KBM-7 (cell line): ENCODE measurements at regions not wholly inside any gene's neighbourhood (a gene's known extent, or its start where the extent isn't known, plus 50 kb on each side); places are given as distances from the start of the nearest gene placed in this dataset.

Experiments used
- DNase-seq: peaks from one replicate; pipeline ENCODE4 v3.0.0-alpha.2; 2015
- in situ Hi-C: fragments of 300-500 bp; cut with MboI; formaldehyde crosslinking; loops from 2 replicates; pipeline ENCODE4 v1.14.3; 2020; ENCODE audit warnings: low sequenced_read_pairs, low pct_unique_long_range_greater_than_20kb, mixed read lengths

DNA sequence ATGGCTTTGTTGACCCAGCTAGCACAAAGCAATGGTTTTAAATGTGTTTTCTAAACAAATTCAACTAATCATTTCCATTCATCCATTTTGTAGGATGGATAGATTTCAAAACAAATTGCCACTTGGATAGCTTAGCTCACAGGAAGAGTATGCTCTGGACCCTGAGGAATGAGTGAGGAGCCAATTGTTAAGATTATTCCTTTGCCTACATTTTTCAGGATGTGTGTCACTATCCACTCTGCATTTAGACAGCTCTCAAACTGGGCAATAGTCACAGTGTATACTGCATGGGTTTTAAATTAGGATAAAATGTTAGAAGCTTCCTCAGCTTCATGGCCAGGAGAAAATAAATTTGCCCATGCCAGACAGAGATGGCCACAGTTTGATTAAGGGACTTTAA is 605.6 kb upstream of the TEX47 start:
- in situ Hi-C loops: no loop called here
- DNase-seq: no peak

DNA sequence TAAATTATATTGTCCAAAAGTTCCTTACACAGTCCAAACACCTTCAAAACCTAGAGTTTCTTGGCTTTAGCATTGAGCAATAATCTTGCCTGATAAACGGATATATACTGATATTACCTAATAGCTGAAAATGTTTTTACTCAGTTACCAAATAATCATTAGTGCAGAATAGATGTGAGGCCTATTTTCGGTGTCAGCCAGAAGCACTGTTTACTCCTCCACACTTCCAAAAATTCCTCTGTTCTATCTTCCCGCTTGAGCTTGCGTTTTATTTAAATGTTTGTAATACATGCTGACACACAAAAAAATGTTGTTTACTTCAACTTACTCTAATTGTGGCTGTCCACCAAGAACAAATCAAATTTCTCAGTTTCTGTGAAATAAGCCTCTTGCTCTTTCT is 606.2 kb upstream of the TEX47 start:
- DNase-seq: no peak
- in situ Hi-C loops: no loop called here

GRCh38 chr7:89451911-89452310 is 656.4 kb upstream of the TEX47 start:
- no peak for DNase-seq
- in situ Hi-C loops: no loop called here

DNA sequence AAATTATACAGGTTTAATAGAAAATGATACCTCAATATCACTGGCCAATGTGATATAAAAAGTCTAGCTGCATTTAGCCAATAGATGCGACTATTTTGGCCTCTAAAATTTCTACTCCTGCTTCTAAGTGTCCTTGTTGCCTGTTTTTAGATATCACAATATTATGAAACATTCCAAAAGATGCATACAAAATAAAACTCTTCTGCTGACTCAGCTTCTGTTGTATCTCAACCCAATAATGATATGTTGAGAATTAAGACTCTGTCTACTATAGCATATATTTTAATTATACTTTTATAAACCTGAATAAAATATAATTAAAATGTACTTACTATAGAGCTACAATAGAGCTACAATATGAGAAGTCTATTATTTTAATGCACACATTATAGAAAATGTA is 661.0 kb upstream of the TEX47 start:
- in situ Hi-C loops: no loop called here
- no peak for DNase-seq

DNA sequence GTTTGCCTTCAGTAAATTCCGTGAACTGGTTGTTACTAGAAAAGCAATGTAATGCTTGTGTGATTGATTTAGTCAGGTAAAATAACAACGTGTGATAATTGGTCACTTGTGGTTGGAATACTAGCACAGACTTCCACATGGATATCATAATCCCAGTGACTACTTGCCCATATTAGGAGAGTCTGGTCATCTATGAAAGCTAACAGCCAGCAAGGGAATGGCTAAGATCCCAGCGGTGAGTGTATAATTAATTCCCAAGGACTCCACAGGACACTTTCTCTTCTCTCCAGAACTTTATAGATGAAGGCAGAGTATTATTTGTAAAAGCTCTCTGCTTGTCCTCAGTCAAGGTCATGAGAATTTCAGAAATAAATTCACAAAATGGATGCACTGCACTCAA is 662.6 kb upstream of the TEX47 start:
- no peak for DNase-seq
- in situ Hi-C loops: no loop called here

DNA sequence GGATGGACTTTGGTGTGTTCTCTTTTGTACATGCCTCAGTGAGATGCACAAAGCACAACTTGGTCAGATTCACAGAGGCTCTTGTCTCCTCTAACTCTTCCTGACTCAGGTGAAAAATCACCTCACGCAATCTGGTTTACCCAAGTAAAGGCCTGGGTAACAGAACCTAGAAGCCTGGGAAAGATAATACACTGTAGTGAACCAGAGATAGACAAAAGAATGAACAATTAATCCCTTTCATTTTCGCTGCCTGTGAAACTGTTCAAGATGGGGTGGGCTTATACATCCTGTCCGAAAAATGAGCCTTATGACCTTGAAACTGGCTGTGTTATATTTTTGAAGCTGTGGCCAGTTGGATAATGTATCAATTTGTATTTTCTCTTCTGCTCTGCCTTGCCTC is 678.9 kb upstream of the TEX47 start:
- DNase-seq: no peak
- in situ Hi-C loops: no loop called here

DNA sequence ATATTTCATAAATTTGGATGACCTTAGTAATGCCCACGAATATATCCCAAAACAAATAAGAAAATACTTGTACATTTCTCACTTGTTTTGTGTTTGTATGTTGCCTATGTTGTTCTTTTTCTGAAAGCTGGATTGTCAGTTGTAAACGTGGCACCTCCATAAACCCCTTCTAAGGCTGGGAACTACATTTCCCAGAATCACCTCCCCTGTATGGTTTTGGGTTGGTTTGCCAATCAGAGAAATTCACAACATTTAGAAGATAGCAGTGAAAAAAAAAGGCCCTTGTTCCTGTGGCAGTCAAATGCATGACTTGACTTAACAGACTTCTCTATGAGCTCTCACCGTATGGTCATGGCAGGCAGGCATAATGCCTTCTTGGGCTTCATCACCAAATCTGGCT is 676.3 kb upstream of the STEAP1 start:
- no peak for DNase-seq
- in situ Hi-C loops: no loop called here

- in situ Hi-C loops: no loop called here
Measured at GRCh38 chr7:89495704-89496103, 658.6 kb upstream of the STEAP1 start.

DNA sequence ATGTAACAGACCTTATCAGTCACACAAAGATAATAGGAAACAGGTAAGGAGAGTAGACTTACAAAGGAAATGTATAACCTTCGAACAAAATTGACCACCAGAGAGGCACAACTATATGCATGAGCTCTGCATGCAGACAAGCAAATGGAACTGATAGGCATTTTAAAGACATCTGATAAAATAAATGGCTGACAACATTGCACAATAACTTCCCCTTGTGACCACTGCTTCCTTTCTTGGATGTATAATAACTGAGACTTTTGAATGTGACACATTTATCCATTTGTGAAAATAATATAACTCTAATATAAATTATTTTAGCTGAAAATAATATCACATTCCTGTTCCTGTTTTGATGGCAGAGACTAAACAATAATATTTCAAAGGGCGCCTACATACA is 654.2 kb upstream of the STEAP1 start:
- DNase-seq: no peak
- in situ Hi-C loops: no loop called here

More at GRCh38 chr7:89495704-89496103, 658.6 kb upstream of the STEAP1 start:
- DNase-seq: no peak

- in situ Hi-C loops: no loop called here
- no peak for DNase-seq
Measured at GRCh38 chr7:89503281-89503680, 651.0 kb upstream of the STEAP1 start.

DNA sequence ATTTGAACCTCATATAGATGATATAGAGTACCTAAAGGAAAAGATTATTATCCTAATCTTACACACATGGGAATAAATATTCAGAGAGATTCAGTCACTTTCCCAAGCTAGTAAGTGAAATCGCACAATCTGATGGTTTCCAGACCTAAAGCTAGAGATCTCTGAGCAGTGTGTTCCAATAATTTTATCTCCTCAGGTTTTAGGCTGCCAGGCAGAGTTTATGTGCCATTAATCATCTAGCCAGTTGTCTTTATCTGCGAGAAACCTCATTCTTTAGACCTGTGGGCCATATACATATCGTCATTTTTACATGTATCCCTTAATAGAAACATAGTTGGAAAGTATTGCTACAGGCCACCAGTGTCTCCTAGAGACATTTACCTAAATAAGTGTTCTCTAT is 647.2 kb upstream of the STEAP1 start:
- in situ Hi-C loops: no loop called here
- DNase-seq: no peak

DNA sequence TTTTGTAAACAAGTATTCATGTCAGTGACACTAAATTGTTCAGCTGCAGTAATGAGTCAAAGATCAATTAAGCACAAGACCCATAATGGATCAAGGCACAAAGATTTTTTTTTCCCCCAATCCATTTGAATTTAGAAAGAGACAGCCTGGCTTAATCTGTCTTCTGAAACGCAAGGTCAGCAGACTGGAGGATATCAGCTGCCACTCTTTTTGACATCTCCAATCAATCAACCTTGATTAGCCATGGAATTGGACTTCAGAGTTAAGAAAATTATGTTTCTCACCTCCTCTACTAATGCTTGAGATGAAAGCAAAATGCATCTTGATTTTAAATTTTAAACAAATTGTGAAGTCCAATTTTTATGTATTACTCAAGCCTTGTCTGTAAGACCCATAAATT is 642.4 kb upstream of the STEAP1 start:
- in situ Hi-C loops: no loop called here
- DNase-seq: no peak

- DNase-seq: no peak
- in situ Hi-C loops: no loop called here
Measured at GRCh38 chr7:89514970-89515369, 639.3 kb upstream of the STEAP1 start.

DNA sequence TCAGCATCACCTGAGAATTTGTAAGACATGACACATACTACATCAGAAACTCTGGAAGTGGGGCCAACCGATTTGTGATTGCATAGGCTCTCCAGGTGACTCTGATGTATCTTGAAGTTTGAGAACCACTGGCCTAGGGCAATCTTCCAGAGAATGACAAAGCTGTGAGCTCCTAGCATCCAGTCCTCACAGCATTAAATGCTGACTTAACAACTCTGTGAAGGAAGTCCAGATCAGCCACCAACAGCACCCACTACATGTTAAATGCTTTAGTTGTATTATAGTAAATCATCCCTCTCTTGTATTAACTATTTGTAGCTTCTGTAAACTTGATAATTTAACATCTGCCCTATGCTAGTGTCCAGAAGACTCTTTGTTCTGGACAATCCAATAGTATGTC is 636.5 kb upstream of the STEAP1 start:
- no peak for DNase-seq
- in situ Hi-C loops: no loop called here

- in situ Hi-C loops: no loop called here
- no peak for DNase-seq
Measured at GRCh38 chr7:89549768-89550167, 604.5 kb upstream of the STEAP1 start.

- no peak for DNase-seq
- in situ Hi-C loops: no loop called here
Measured at GRCh38 chr7:89554209-89554608, 600.1 kb upstream of the STEAP1 start.

DNA sequence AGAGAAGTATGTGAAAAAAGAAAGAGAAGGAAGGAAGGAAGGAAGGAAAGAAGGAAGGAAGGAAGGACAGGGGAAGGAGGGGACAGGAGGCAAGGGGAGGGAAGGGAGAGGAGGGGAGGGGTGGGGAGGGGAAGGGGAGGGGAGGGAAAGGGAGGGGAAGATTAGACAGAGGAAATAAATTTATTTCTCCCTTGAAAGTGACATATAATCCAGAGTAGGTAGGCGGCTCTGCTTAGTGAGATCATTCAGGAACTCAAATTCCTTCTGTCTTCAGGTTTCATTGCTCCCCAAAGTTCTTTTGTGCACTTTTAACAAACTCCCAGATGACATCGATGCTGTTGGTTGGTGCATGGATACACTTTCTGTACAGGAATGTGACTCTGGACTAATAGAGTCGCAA is 594.7 kb upstream of the STEAP1 start:
- in situ Hi-C loops: no loop called here
- no peak for DNase-seq

DNA sequence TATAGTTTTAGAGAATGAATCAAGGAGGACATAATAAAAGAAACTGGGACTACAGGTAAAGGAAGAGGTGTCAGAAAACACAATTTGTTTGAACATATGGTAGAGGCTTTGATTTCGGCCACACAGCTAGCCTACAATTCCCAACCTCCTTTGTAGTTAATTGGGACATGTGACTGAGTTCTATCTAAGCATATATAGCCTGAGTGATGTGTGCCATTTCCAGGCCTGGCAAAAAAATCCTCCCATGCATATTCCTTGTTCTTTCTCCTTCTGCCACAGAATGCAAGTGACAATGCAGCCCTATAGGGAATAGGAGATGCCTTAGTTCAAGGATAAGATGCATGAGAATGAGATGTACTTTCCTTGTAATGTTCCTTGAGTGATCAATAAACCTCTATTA is 590.7 kb upstream of the STEAP1 start:
- in situ Hi-C loops: no loop called here
- no peak for DNase-seq

- in situ Hi-C loops: no loop called here
- no peak for DNase-seq
Measured at GRCh38 chr7:89584896-89585295, 569.4 kb upstream of the STEAP1 start.

DNA sequence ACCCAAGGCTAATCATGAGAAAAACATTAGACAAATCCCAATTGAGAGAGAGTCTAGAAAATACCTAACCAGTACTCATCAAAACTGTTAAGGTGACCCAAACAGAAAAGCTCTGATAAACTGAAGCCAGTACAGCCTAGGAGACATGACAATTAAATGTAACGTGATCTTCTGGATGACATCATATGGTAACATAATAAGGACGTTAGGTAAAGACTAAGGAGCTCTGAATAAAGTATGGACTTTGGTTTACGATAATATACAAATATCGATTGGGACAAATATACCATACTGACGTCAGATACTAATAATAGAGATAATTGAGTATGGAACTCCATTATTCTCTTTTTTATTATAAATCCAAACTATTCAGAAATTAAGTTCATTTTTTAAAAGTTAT is 561.1 kb upstream of the STEAP1 start:
- DNase-seq: no peak
- in situ Hi-C loops: no loop called here

- in situ Hi-C loops: no loop called here
- DNase-seq: no peak
Measured at GRCh38 chr7:89602984-89603383, 551.3 kb upstream of the STEAP1 start.

GRCh38 chr7:89605362-89605761 is 548.9 kb upstream of the STEAP1 start:
- DNase-seq: no peak
- in situ Hi-C loops: no loop called here
